SW480 (cell line): ENCODE measurements at regions not wholly inside any gene's neighbourhood (a gene's known extent, or its start where the extent isn't known, plus 50 kb on each side); places are given as distances from the start of the nearest gene placed in this dataset.
A peak's percentile ranks its signal among the peaks of the same experiment; 100 is the strongest.

ENCODE experiments used
- DNase-seq: peaks from one replicate; pipeline ENCODE4 v3.0.0-alpha.2; 2016; ENCODE audit warnings: low spot score

- no peak for DNase-seq
These were observed 1289.6 kb downstream of the NSUN3 start for GRCh38 chr3:95352471-95352870.

- DNase-seq, result no peak
These were observed 1291.6 kb downstream of the NSUN3 start for GRCh38 chr3:95354489-95354888.

- no peak for DNase-seq
These were observed 1294.1 kb downstream of the NSUN3 start for GRCh38 chr3:95356764-95357501.

- no peak for DNase-seq
These were observed 1324.6 kb downstream of the NSUN3 start for GRCh38 chr3:95387242-95388021.

GRCh38 chr3:95389725-95390313 lies 1327.0 kb downstream of the NSUN3 start:
- no peak for DNase-seq

DNA sequence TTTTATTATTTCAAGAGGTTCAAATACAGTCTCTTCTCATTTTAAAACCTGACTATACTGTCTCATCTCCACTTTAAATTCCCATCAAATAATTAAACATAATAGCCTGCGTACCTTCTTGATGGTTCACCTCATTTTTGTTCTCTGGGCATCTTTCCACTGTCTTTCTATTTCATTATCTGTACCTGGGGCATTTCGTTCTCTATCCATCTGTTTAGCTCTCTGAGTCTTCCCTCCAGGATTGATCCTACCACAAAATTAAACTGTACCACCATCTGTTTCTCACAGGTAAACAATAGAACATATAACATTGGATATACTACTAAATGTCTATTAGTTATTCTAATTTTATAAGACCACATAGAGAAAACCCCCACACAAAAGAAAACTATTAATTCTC lies 1331.4 kb downstream of the NSUN3 start:
- DNase-seq, result no peak

- DNase-seq, result no peak
These were observed 1336.7 kb downstream of the NSUN3 start for GRCh38 chr3:95399585-95399984.

- no peak for DNase-seq
These were observed 1338.8 kb downstream of the NSUN3 start for GRCh38 chr3:95401693-95402092.

DNA sequence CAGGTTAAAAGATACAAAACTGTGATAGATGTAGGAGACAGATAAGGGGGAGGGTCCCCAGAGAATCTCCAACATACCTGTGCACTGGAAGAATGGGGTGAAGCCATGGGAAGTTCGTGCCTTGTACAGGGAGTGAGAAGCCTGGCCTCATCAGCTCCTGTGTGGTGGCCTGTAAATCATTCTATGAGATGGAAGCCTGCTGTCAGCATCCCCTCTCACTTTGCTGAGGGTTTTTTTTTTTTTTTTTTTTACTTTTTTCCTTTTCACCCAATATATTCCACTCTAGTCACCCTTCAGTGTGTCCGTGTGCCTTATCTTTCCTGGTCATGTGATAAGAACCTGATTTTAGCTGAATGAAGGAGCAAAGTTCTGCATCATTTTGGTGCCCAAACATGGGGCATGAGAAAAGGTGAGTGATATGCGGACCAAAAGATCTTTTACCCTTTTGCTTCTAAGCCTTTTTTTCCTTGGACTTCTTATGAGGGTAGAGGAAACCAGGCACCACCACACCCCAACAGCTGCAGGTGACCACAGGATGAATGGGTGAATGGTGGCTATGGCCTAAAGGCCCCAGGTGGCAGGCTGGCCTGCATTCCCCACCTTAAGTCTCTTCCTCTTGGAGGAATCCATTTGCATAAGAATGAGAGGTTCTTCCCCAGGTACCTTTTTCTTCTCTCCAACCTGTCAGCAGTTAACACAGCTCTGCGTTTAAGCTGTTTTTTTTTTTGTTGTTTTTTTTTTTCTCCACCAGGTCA lies 1345.0 kb downstream of the NSUN3 start:
- no peak for DNase-seq

DNA sequence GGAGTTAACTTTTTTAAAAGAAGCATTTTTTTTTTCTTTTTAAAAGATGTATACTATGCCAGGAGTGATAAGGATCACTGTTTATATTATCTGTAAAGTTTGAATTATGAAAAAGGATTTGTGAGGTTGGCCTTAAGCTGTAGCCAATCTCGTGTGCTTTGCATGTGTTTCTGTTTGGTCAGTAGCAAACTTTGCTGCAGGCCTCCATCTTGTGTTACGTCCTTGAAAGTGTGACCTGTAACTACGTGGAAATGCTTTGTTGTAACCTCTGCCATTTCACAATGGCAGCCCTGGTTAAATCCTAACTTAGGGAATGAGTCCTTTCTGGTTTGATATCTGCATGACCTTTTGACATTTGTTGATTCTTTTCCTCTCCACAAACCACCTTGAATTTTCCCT lies 1345.6 kb downstream of the NSUN3 start:
- DNase-seq, result no peak

DNA sequence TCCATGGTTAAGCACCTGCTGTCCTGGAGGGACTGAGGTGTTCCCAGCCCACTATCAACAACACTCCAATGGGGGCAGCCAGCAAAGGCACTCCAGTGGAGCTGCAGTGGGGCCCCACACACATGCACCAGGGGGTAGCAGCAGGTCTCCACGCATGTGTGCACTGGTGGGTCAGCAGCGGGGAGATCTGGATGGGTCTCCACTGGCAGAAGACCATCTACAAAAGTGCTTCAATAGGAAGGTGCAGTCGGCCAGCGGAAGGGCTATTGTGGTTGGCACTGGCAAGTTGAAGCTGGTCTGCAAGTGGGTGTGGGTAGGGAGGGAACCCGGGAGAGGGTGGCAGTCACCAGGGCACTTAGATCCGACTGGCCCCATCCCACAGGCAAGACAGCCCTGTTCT lies 1355.4 kb downstream of the NSUN3 start:
- DNase-seq, result no peak

GRCh38 chr3:95424279-95424678 lies 1361.4 kb downstream of the NSUN3 start:
- no peak for DNase-seq

- DNase-seq, result no peak
These were observed 1371.6 kb downstream of the NSUN3 start for GRCh38 chr3:95434491-95434890.

- no peak for DNase-seq
These were observed 1374.5 kb downstream of the NSUN3 start for GRCh38 chr3:95437409-95437808.

DNA sequence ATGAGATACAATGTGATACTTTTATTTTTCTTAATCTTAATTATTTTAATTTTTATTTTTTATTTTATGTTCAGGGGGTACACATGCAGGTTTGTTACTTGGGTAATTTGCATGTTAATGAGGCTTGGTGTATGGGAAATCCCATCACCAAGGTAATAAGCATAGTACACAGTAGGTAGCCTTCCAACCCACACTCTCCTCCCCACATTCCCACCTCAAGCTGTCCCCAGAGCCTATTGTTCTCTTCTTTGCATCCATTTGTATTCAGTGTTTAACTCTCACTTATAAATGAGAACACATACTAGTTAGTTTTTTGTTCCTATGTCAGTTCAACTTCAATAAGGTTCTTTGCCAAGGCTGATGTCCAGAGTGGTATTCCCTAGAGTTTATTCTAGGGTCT lies 1375.4 kb downstream of the NSUN3 start:
- no peak for DNase-seq

GRCh38 chr3:95442766-95443165 lies 1371.6 kb upstream of the EPHA6 start:
- DNase-seq, result peak; percentile 1

DNA sequence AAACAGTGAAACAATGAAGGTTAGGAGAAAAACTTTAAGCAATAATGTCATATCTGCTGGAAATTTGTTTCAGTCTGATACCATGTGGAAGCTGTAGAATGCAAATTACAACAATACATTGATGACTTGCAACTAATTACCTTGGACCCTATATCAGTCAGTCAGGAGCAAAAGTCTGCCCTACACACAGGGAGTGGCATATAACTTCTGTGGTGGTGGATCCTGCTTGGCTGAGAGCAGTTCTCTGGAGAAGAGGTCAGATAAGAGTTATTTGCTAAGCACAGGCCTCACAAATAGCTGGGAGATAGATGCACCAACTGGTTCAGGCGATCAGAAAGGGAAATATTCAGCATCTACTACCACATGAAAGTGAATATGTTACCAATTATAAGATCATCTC lies 1364.6 kb upstream of the EPHA6 start:
- no peak for DNase-seq

DNA sequence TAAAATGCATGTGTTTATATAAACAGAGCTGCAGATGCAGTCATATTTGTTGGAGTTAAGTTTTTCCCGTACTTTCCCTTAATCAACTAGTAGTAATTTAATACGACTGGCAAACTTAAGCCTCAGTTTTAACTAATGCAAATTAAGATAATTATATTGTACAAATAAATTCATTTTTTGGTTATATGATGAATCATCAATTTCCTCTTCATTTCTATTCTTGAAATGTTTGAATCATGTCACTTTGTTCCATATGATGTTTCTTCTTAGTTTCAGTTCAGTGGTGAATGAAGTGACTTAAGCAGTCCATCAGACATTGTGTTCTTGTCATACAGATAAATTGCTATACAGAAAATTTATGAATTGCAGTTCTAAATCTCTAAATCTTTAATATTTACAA lies 1361.2 kb upstream of the EPHA6 start:
- DNase-seq, result no peak

- no peak for DNase-seq
These were observed 1357.6 kb upstream of the EPHA6 start for GRCh38 chr3:95456835-95457234.

GRCh38 chr3:95459706-95460105 lies 1354.7 kb upstream of the EPHA6 start:
- no peak for DNase-seq

DNA sequence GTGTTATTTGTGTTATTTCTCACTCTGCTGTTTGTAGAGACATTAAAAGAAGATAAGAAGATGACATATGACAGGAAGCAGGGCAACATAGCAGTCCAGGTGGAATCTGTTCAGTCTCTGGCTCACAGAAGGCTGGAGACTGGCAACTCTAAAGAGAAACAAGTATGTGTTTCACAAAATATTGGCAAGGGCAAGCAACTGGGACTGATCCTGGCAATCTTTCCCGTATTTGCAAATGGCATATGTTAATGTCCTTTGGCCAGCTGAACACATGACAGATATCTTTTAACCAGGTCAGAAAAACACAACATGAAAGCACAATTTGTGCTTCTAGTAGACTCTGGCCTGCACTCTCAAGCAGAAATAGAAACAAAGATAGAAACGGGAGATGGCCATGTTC lies 1354.1 kb upstream of the EPHA6 start:
- no peak for DNase-seq

- no peak for DNase-seq
These were observed 1352.2 kb upstream of the EPHA6 start for GRCh38 chr3:95462161-95462560.

DNA sequence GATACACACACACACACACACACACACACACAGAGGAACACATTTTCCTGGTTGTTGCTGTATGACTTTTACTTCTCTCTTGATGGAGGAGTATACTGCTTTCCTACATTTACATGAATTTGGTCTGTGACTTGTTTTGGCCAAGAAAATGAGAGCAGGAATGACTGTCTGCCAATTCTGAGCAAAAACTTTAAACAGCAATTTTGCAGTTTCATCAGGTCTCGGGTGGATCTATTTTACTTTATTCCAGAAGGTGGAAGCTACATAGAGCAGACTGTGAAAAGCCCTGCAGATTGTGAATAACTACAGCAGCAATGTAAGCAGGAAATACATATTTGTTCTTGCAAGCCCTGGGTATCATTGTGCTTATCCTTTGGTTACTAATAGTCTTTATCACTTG lies 1350.0 kb upstream of the EPHA6 start:
- no peak for DNase-seq
